AG04450 (cell line): ENCODE measurements at regions not wholly inside any gene's neighbourhood (a gene's known extent, or its start where the extent isn't known, plus 50 kb on each side); places are given as distances from the start of the nearest gene placed in this dataset.

Experiments used
- CTCF ChIA-PET: fragments of 300-600, 350-600 bp; formaldehyde crosslinking; extraction: SDS; loops from one replicate; lab custom pipeline; 2022; ENCODE audit warnings: antibody characterized with exemption, inconsistent platforms; lab: Charles Lee
- POLR2A ChIA-PET: fragments of 350-600 bp; formaldehyde crosslinking; extraction: SDS; loops from one replicate; lab custom pipeline; 2021; ENCODE audit warnings: antibody characterized with exemption, inconsistent platforms; lab: Yijun Ruan, JAX
- DNase-seq: peaks from one replicate; pipeline ENCODE4 v3.0.0-alpha.2; 2011; ENCODE audit warnings: low read depth, low spot score
- H3K27ac ChIP-seq: one replicate; pipeline ENCODE4 v1.5.1; 2012; ENCODE audit warnings: low read depth, low read length, control low read depth
- H3K27me3 ChIP-seq: one replicate; pipeline ENCODE4 v1.6.0; 2012; ENCODE audit warnings: low read length; ENCODE audit not compliant: control insufficient read depth, insufficient read depth
- H3K4me3 ChIP-seq: 2 replicates; pipeline ENCODE4 v1.5.1; 2011; ENCODE audit warnings: mild to moderate bottlenecking, low read depth, low read length, control low read depth
- H3K9me3 ChIP-seq: 2 replicates; pipeline ENCODE4 v1.5.1; 2012; ENCODE audit warnings: low read length; ENCODE audit not compliant: control insufficient read depth, insufficient read depth
- TF ChIP-seq, protein P1 (sequence below): IDR thresholded peaks from 2 replicates; pipeline ENCODE4 v1.5.1; 2011; ENCODE audit warnings: low read depth, low read length, control low read depth, inconsistent platforms

DNA sequence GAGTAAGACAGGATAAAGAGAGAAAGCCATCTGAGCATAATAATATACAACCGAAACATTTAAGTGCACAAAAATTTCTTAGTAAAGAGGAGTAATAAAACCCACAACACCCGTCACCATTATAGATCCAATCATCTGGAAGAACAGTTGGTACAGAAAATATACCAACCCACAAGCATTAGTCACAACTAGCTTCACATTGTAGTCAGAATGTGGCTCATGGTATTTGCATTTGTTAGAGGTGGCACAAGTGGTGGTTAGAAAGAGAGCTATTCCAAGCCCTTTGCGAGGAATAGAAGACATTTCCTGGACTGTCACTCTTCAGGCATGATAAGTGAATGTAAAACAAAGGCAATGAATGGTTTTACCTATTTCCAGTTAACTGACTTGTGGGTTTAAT is 677.5 kb upstream of the ST8SIA4 start:
- no peak overlapping the region for H3K4me3 ChIP-seq
- H3K27me3 ChIP-seq: no peaks in the 10 kb centered on the region
- H3K27ac ChIP-seq: no peak overlapping the region
- POLR2A ChIA-PET: no interaction called here
- CTCF ChIA-PET: no interaction called here
- H3K9me3 ChIP-seq: no peaks in the 10 kb centered on the region; the same call in 1 of the 2 replicates
- no peak for DNase-seq
- TF ChIP-seq, protein P1, sequence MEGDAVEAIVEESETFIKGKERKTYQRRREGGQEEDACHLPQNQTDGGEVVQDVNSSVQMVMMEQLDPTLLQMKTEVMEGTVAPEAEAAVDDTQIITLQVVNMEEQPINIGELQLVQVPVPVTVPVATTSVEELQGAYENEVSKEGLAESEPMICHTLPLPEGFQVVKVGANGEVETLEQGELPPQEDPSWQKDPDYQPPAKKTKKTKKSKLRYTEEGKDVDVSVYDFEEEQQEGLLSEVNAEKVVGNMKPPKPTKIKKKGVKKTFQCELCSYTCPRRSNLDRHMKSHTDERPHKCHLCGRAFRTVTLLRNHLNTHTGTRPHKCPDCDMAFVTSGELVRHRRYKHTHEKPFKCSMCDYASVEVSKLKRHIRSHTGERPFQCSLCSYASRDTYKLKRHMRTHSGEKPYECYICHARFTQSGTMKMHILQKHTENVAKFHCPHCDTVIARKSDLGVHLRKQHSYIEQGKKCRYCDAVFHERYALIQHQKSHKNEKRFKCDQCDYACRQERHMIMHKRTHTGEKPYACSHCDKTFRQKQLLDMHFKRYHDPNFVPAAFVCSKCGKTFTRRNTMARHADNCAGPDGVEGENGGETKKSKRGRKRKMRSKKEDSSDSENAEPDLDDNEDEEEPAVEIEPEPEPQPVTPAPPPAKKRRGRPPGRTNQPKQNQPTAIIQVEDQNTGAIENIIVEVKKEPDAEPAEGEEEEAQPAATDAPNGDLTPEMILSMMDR: no peak

DNA sequence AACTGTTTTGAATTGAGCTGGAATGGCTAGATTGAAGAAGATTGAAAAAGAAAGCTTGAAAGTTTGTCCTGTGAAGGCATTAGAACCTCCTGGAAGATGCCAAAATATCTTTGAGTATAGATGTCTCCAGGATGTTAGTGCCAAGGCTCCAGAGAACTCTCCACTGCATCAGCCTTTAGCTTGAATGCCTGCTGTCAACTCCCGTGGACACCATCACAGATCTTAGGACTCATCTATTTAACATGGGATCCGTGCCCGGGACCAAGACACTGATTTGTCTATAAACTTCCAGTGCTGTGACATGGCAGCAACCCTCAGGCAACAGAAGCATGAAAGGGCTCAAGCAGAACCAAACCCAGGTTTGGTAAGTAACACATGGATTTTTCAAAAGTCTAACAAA is 670.9 kb upstream of the ST8SIA4 start:
- Histone ChIP-seq H3K4me3 (no peak overlapping the region), H3K27me3 (no peaks in the 10 kb centered on the region), H3K9me3 (no peaks in the 10 kb centered on the region; the same call in 1 of the 2 replicates), H3K27ac (no peak overlapping the region)
- TF ChIP-seq, protein P1: no peak
- ChIA-PET CTCF (no interaction called here), POLR2A (no interaction called here)
- no peak for DNase-seq

DNA sequence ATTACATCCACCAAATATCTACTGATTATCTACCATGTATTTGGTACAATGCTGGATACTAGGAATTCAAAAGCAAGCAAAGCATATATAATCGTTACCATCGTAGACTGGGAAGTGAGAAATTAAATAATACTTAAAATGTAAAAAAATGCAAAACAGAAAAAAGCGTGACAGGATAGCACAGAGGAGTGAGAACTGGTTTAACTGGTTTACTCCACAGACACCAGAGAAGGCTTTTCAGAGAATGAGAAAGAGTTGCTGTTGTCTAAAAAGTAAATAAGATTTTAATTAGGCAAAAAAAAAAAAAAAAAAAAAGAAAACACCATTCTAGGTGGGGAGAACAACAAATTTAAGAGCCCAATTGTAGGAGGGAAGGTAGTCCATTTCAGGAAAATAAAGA is 657.9 kb upstream of the ST8SIA4 start:
- ChIA-PET CTCF (no interaction called here), POLR2A (no interaction called here)
- H3K27me3 ChIP-seq: no peaks in the 10 kb centered on the region
- no peak for DNase-seq
- H3K4me3 ChIP-seq: no peak overlapping the region
- no peaks in the 10 kb centered on the region for H3K9me3 ChIP-seq
- TF ChIP-seq, protein P1: no peak
- no peak overlapping the region for H3K27ac ChIP-seq

DNA sequence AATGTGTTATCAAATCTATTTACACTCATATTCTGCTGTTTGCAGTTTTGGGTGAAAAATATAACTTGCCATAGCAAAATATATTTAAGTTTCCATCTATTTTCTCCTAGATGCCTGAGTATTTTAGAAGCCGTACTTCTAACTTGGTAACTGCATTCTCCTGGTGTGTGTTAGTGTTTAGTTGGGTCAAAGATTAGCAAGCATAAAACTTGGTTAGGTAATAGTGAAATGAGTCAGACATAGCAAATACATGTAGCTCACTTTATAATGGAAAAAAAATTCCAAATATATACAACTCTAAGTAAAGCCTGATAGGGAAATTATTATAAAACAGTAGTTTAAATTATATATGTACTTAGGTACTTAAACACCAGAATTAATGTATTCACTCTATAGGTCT is 640.7 kb upstream of the ST8SIA4 start:
- CTCF ChIA-PET: no interaction called here
- H3K4me3 ChIP-seq: no peak overlapping the region
- DNase-seq: no peak
- H3K9me3 ChIP-seq: no peaks in the 10 kb centered on the region
- H3K27ac ChIP-seq: no peak overlapping the region
- H3K27me3 ChIP-seq: no peaks in the 10 kb centered on the region
- POLR2A ChIA-PET: no interaction called here
- TF ChIP-seq, protein P1: no peak

DNA sequence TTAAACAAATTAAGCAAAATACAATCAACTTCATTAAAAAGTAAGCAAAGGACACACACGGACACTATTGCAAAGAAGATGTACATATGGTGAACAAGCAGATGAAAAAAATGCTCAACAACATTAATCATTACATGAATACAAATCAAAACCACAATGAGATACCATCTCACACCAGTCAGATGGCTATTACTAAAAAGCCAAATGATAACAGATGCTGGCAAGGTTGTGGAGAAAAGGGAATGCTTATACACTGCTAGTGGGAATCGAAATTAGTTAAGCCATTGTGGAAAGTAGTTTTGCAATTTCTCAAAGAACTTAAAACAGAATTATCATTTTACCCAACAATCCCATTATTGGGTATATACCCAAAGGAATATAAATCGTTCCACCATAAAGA is 636.2 kb upstream of the ST8SIA4 start:
- no peak overlapping the region for H3K4me3 ChIP-seq
- no peak overlapping the region for H3K27ac ChIP-seq
- ChIA-PET POLR2A (no interaction called here), CTCF (no interaction called here)
- H3K27me3 ChIP-seq: no peaks in the 10 kb centered on the region
- DNase-seq: no peak
- TF ChIP-seq, protein P1: no peak
- peaks cover 7% of the 10 kb centered on the region; the same call in 1 of the 2 replicates for H3K9me3 ChIP-seq
